SU-DHL-6 (cell line): ENCODE measurements at regions not wholly inside any gene's neighbourhood (a gene's known extent, or its start where the extent isn't known, plus 50 kb on each side); places are given as distances from the start of the nearest gene placed in this dataset.

ENCODE experiments used
- CTCF ChIP-seq: fragments of 200-600 bp; sonication (generic); IDR thresholded peaks from one replicate; pipeline ENCODE4 v1.5.1; 2017; ENCODE audit warnings: antibody characterized with exemption, mild to moderate bottlenecking, low read length, moderate library complexity; ENCODE audit not compliant: insufficient read depth, poor library complexity, severe bottlenecking
- EZH2phosphoT487 ChIP-seq: fragments of 200-600 bp; sonication (generic), shearing (Covaris generic); conservative IDR thresholded peaks from 2 replicates; pipeline ENCODE4 v1.6.1; 2018; ENCODE audit warnings: mild to moderate bottlenecking, antibody characterized with exemption, low read length, moderate library complexity, mixed read lengths

- TF ChIP-seq CTCF = no peak
- no peak for TF ChIP-seq EZH2phosphoT487
Measured at GRCh38 chr6:148258868-148259267, 83.8 kb upstream of the SASH1 start.
